ENCODE measurements at regions not wholly inside any gene's neighbourhood (a gene's known extent, or its start where the extent isn't known, plus 50 kb on each side); places are given as distances from the start of the nearest gene placed in this dataset.

DNA sequence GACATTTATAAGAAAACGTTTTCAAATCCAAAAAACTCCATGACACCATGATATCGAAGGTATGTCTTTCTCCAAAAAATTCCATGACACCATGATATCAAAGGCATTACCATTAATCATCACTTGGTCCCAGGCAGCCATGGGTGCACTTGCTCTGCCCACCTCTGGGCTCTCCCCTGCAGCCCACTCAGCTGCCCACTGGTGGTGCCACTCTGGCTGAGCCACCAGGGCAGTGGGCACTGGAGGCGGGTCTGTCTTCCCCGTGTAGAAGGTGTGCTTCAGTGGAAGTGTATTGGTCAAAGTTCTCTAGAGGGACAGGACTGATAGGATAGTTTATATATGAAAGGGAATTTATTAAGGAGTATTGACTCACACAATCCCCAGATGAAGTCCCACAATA, 240.4 kb downstream of the KLF6 start:
- H3K4me3 ChIP-seq (ENCODE audit: low read depth, low read length, poor library complexity, severe bottlenecking): no peak overlapping the region
- H3F3A ChIP-seq (ENCODE audit: insufficient read depth, low read length): no peaks in the 10 kb centered on the region
- H3K27ac ChIP-seq (ENCODE audit: low read depth, low read length, poor library complexity, severe bottlenecking): no peak overlapping the region
- no peaks in the 10 kb centered on the region for H3K9me3 ChIP-seq (ENCODE audit: low read length)
- no peak overlapping the region for H2AFZ ChIP-seq (ENCODE audit: low read length)
- no peaks in the 10 kb centered on the region for H3K9me2 ChIP-seq (ENCODE audit: low read depth, low read length)
- H4K20me1 ChIP-seq (ENCODE audit: insufficient read depth, low read length): no peaks in the 10 kb centered on the region
- H3K9ac ChIP-seq (ENCODE audit: low read length): no peak overlapping the region
- TF ChIP-seq, protein P1, sequence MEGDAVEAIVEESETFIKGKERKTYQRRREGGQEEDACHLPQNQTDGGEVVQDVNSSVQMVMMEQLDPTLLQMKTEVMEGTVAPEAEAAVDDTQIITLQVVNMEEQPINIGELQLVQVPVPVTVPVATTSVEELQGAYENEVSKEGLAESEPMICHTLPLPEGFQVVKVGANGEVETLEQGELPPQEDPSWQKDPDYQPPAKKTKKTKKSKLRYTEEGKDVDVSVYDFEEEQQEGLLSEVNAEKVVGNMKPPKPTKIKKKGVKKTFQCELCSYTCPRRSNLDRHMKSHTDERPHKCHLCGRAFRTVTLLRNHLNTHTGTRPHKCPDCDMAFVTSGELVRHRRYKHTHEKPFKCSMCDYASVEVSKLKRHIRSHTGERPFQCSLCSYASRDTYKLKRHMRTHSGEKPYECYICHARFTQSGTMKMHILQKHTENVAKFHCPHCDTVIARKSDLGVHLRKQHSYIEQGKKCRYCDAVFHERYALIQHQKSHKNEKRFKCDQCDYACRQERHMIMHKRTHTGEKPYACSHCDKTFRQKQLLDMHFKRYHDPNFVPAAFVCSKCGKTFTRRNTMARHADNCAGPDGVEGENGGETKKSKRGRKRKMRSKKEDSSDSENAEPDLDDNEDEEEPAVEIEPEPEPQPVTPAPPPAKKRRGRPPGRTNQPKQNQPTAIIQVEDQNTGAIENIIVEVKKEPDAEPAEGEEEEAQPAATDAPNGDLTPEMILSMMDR (IDR thresholded peaks at IDR 0.05; ENCODE audit: low read length): no peak
- no peak for TF ChIP-seq EZH2 (IDR thresholded peaks at IDR 0.05; ENCODE audit: borderline replicate concordance, low read length)
- H3K27me3 ChIP-seq (ENCODE audit: insufficient read depth, low read length): no peaks in the 10 kb centered on the region; the same call in 1 of the 2 replicates
- no peak overlapping the region for H3K4me2 ChIP-seq (ENCODE audit: low read length)
- H3K79me2 ChIP-seq (ENCODE audit: insufficient read depth, low read length): no peaks in the 10 kb centered on the region
- H3K36me3 ChIP-seq (ENCODE audit: insufficient read depth, low read length): no peaks in the 10 kb centered on the region
- H3K4me1 ChIP-seq (ENCODE audit: insufficient read depth, low read length, severe bottlenecking): no peaks in the 10 kb centered on the region

DNA sequence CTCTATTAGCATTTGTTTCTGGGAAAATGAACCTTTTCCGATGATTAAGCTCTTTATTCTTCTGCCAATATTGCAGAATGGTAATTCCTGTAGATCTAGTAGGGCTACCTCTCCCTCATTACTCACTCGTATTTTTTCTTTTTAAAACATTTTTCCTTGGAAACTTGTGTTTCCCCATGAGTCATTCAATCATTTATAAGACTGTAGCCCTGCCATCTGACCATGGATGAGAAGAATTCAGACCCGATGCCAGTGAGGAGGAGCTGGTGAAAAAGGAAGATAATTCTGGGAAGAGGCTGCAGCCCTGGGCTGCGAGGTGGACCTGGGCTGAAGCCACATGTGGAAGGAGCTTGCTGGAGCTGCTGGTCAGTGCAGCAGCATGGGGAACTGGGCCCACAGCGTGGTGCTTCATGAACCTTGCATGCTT, 242.8 kb downstream of the KLF6 start:
- no peaks in the 10 kb centered on the region for H3K4me1 ChIP-seq (ENCODE audit: insufficient read depth, low read length, severe bottlenecking)
- H3F3A ChIP-seq (ENCODE audit: insufficient read depth, low read length): no peaks in the 10 kb centered on the region
- no peaks in the 10 kb centered on the region for H4K20me1 ChIP-seq (ENCODE audit: insufficient read depth, low read length)
- no peak overlapping the region for H3K9ac ChIP-seq (ENCODE audit: low read length)
- TF ChIP-seq EZH2 (IDR thresholded peaks at IDR 0.05; ENCODE audit: borderline replicate concordance, low read length): no peak
- TF ChIP-seq, protein P1 (IDR thresholded peaks at IDR 0.05; ENCODE audit: low read length): no peak
- H3K36me3 ChIP-seq (ENCODE audit: insufficient read depth, low read length): no peaks in the 10 kb centered on the region
- no peaks in the 10 kb centered on the region for H3K9me3 ChIP-seq (ENCODE audit: low read length)
- no peak overlapping the region for H3K27ac ChIP-seq (ENCODE audit: low read depth, low read length, poor library complexity, severe bottlenecking)
- no peaks in the 10 kb centered on the region; the same call in 1 of the 2 replicates for H3K27me3 ChIP-seq (ENCODE audit: insufficient read depth, low read length)
- no peaks in the 10 kb centered on the region for H3K9me2 ChIP-seq (ENCODE audit: low read depth, low read length)
- no peak overlapping the region for H3K4me3 ChIP-seq (ENCODE audit: low read depth, low read length, poor library complexity, severe bottlenecking)
- no peaks in the 10 kb centered on the region for H3K79me2 ChIP-seq (ENCODE audit: insufficient read depth, low read length)
- no peak overlapping the region for H2AFZ ChIP-seq (ENCODE audit: low read length)
- no peak overlapping the region for H3K4me2 ChIP-seq (ENCODE audit: low read length)

DNA sequence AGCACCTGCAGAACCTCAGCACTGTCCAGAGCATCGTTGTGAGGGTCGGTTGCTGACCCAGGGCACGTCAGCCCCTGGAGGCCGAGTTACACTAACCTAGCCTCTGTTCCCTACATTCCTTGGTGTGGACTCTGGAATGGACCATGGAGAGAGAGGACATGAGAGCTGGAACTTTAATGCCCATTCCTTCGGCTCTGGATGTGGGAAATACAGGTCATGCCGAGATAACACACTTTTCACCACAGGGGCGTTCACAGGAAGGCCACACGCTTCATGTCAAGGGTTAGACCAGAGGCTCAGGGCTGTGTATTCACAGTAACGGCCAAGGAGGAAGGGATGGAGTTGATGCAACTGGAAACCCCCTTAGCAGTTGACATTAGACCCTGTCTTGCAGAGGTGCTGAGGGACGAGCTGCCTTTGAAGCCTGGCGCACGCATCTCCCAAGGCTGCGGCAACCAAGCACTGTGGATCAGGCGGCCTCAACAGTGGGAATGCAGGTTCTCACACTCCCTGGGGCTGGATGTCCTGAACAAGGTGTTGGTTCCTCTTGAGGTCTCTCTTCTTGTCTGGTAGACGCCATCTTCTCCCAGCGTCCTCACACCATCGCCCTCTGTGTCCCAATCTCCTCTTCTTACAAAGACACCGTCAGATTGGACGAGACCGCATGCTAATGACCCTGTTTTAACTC, 245.2 kb downstream of the KLF6 start:
- no peaks in the 10 kb centered on the region for H3K9me2 ChIP-seq (ENCODE audit: low read depth, low read length)
- no peaks in the 10 kb centered on the region for H4K20me1 ChIP-seq (ENCODE audit: insufficient read depth, low read length)
- H3K79me2 ChIP-seq (ENCODE audit: insufficient read depth, low read length): no peaks in the 10 kb centered on the region
- no peak overlapping the region for H3K9ac ChIP-seq (ENCODE audit: low read length)
- H3K4me1 ChIP-seq (ENCODE audit: insufficient read depth, low read length, severe bottlenecking): no peaks in the 10 kb centered on the region
- H3K4me2 ChIP-seq (ENCODE audit: low read length): no peak overlapping the region
- TF ChIP-seq EZH2 (IDR thresholded peaks at IDR 0.05; ENCODE audit: borderline replicate concordance, low read length): no peak
- TF ChIP-seq, protein P1 (IDR thresholded peaks at IDR 0.05; ENCODE audit: low read length): no peak
- H3K9me3 ChIP-seq (ENCODE audit: low read length): no peaks in the 10 kb centered on the region
- H3K27me3 ChIP-seq (ENCODE audit: insufficient read depth, low read length): no peaks in the 10 kb centered on the region; the same call in 1 of the 2 replicates
- H3K36me3 ChIP-seq (ENCODE audit: insufficient read depth, low read length): no peaks in the 10 kb centered on the region
- H3K4me3 ChIP-seq (ENCODE audit: low read depth, low read length, poor library complexity, severe bottlenecking): no peak overlapping the region
- H2AFZ ChIP-seq (ENCODE audit: low read length): no peak overlapping the region
- H3K27ac ChIP-seq (ENCODE audit: low read depth, low read length, poor library complexity, severe bottlenecking): no peak overlapping the region
- H3F3A ChIP-seq (ENCODE audit: insufficient read depth, low read length): no peaks in the 10 kb centered on the region
